Ovary (tissue), 7 donors: ENCODE measurements at regions not wholly inside any gene's neighbourhood (a gene's known extent, or its start where the extent isn't known, plus 50 kb on each side); places are given as distances from the start of the nearest gene placed in this dataset.

ENCODE experiments used
- DNase-seq, 5 donors: peaks; one replicate each; pipeline ENCODE4 v3.0.0-alpha.2; 2019 to 2020
- H3K27ac ChIP-seq, 2 donors: fragments of 200-600 bp; one replicate each; pipeline versions ENCODE4 v1.5.1 to v1.8.0; 2019 to 2022
- H3K27me3 ChIP-seq: fragments of 200-600 bp; one replicate; pipeline ENCODE4 v1.8.0; 2022
- H3K36me3 ChIP-seq: fragments of 200-600 bp; sonication (generic); one replicate; pipeline ENCODE4 v1.5.1; 2019
- H3K4me1 ChIP-seq: one replicate; pipeline ENCODE4 v1.8.1; 2013; ENCODE audit warnings: mild to moderate bottlenecking, moderate library complexity; ENCODE audit not compliant: insufficient read depth
- H3K4me3 ChIP-seq: fragments of 200-600 bp; sonication (generic); one replicate; pipeline ENCODE4 v1.5.1; 2017
- H3K9me3 ChIP-seq, 2 donors: fragments of 200-600 bp in 1 of 2; sonication (generic) in 1 of 2; one replicate each; pipeline versions ENCODE4 v1.5.1 to v1.8.1; 2013 to 2019; ENCODE audit warnings: mild to moderate bottlenecking in 1 of 2, moderate library complexity in 1 of 2
- CTCF ChIP-seq, 3 donors: fragments of 450-650 bp in 2 of 3; fragments of 200-600 bp in 1 of 3; IDR thresholded peaks; one replicate each; pipeline versions ENCODE4 v1.5.1 to v1.8.0; 2016 to 2022; ENCODE audit warnings: antibody characterized with exemption in 3 of 3, mild to moderate bottlenecking in 1 of 3
- EP300 ChIP-seq: sonication (generic); formaldehyde crosslinking; IDR thresholded peaks from one replicate; pipeline ENCODE4 v1.6.1; 2017; ENCODE audit warnings: antibody characterized with exemption
- POLR2A ChIP-seq: fragments of 450-650 bp; IDR thresholded peaks from one replicate; pipeline ENCODE4 v1.6.1; 2017; ENCODE audit warnings: antibody characterized with exemption, mild to moderate bottlenecking, moderate library complexity
- WGBS, 3 donors: extraction: QIAGEN DNeasy Blood & Tissue Kit in 1 of 3; methylation state at CpG; one replicate each; pipeline versions ENCODE4 v1.1.5 to v1.1.7; 2013 to 2017; 5-methylcytosine and 5-hydroxymethylcytosine counted together
- intact Hi-C, 4 donors: fragments of 100-400 bp; cut with DNase I; formaldehyde crosslinking; loops; one replicate each; pipeline versions ENCODE4 v1.11.0 to v1.15.1; 2022 to 2023
- donor health status: DM: no; HTN: no; CAD: no; lungs with moderate emphysema.
- donor health status: DM: no; HTN: no; CAD: no.
- donor health status: Bipolar disorder and iron deficiency.
- donor health status: DM: no; HTN: no; CAD: no.
- donor health status: DM: yes; HTN: yes; CAD: no.

DNA sequence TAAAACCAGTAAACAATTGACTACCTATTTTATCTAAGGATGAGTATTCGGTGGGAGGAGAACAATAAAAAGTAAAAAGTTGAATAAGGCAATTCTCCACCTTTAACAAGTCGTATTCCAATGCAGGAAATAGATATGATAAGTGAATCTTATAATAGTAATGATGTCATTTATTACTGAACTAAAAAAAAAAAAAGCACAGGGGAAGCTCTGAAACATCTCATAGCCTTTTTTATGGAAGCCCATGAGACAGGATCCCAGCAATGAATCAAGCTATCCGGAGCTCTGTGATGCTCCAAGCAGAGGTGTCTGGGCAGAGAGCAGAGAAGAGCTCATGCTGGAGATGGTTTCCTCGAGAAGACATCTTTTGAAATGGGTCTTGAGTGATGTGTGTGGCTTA is 376.0 kb downstream of the ICE1 start:
- intact Hi-C loops: no loop called here
- no peak for TF ChIP-seq EP300
- no peak for TF ChIP-seq CTCF (IDR thresholded peaks at IDR 0.05)
- TF ChIP-seq POLR2A: no peak

DNA sequence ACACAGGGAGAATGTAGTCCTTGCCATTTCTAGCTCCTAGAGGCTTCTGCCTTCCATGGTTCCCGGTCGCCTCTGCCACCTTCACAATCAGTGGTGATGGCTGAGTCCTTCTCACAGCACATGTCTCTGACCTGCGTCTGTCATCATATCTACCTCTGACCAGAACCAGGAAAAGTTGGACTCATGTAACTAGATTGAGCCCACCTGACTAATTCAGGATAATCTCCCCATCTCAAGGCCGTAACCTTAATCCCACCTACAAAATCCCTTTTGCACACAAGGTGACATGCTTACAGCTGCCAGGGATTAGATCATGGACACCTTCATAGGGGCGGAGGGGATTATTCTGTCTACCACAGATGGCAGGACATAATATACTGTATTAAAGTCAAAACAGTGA is 375.6 kb downstream of the ICE1 start:
- Histone ChIP-seq H3K36me3 (no peaks in the 10 kb centered on the region), H3K9me3 (no peaks in the 10 kb centered on the region), H3K4me1 (no peaks in the 10 kb centered on the region), H3K27me3 (no peaks in the 10 kb centered on the region), H3K4me3 (no peak overlapping the region), H3K27ac (no peak overlapping the region)
- intact Hi-C loops: no loop called here
- WGBS, 3 donors: 95 to 97% (median 96%) methylated on average over 5 of the region's 5 CpGs
- no peak for DNase-seq
- TF ChIP-seq CTCF (IDR thresholded peaks at IDR 0.05) (no peak), EP300 (no peak), POLR2A (no peak)

More for the DNA sequence above, 376.0 kb downstream of the ICE1 start:
- Histone ChIP-seq H3K4me1 (no peaks in the 10 kb centered on the region), H3K9me3 (no peaks in the 10 kb centered on the region), H3K27me3 (no peaks in the 10 kb centered on the region), H3K4me3 (no peak overlapping the region), H3K27ac (no peak overlapping the region), H3K36me3 (no peaks in the 10 kb centered on the region)
- no peak for DNase-seq
- WGBS, 3 donors: 57 to 61% (median 58%) methylated on average over 4 of the region's 4 CpGs

GRCh38 chr5:5795074-5795771 is 372.7 kb downstream of the ICE1 start:
- TF ChIP-seq CTCF (IDR thresholded peaks at IDR 0.05) (no peak), POLR2A (no peak), EP300 (no peak)
- no peak overlapping the region for H3K27ac ChIP-seq
- 80 to 86% (median 84%) methylated on average over 14 of the region's 14 CpGs for WGBS, 3 donors
- no peaks in the 10 kb centered on the region for H3K27me3 ChIP-seq
- DNase-seq: no peak
- H3K9me3 ChIP-seq: no peaks in the 10 kb centered on the region
- intact Hi-C loops: no loop called here
- H3K4me1 ChIP-seq: no peaks in the 10 kb centered on the region
- no peak overlapping the region for H3K4me3 ChIP-seq
- H3K36me3 ChIP-seq: no peaks in the 10 kb centered on the region

DNA sequence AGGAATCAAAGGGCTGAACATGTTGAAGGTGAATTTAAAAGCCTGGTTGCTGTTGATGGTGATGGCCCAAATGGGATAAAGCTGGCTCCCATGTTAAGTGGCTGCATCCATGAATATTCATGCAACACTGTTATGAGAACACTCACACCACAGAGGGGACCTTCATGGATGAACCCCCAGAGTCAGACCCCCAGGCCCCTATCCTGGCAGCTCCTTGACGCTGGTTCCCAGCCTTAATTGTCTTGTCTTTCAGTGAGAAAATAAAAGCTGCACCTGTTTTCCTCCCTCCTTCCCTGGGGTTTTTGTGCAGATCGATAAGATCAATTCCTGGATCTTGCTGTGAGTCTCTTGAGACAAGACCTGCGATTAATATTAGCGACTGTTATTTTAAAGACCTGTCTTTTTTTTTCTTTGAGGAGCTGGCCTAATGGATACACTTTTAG is 371.7 kb downstream of the ICE1 start:
- intact Hi-C loops: no loop called here

More for the DNA sequence above, 371.7 kb downstream of the ICE1 start:
- H3K36me3 ChIP-seq: no peaks in the 10 kb centered on the region
- no peaks in the 10 kb centered on the region for H3K9me3 ChIP-seq
- H3K27ac ChIP-seq: no peak overlapping the region
- H3K4me3 ChIP-seq: no peak overlapping the region
- H3K27me3 ChIP-seq: no peaks in the 10 kb centered on the region
- 77 to 83% (median 79%) methylated on average over 4 of the region's 4 CpGs for WGBS, 3 donors
- no peaks in the 10 kb centered on the region for H3K4me1 ChIP-seq
- DNase-seq: no peak
- TF ChIP-seq POLR2A (no peak), CTCF (IDR thresholded peaks at IDR 0.05) (no peak), EP300 (no peak)
